GM18498 (cell line): ENCODE measurements at regions not wholly inside any gene's neighbourhood (a gene's known extent, or its start where the extent isn't known, plus 50 kb on each side); places are given as distances from the start of the nearest gene placed in this dataset.

Source experiments
- ATAC-seq: cut with Tn5 transposase; IDR thresholded peaks from one replicate; pipeline ENCODE4 v1.9.1; 2021; ENCODE audit warnings: mild to moderate bottlenecking, moderate library complexity; ENCODE audit not compliant: unreplicated experiment

DNA sequence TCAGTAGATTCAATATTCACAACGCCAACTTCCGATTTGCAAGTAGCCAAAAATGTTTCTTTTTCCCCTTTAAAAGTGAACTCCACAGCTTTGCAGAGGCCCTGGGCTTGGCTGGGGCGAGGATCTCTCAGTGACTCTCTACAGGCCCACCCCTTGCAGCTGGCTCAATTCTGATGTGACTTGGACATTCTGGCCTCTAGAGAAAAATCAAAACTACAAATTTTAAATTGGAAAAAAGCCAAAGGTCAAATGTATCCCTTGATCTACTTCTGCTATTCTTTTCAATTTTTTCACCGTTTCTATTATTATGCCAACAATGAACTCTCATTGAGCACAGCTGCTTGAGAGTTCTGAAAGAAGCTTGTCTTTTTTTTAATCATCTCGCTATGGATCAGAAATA, 245.9 kb upstream of the HS3ST5 start:
- no peak for ATAC-seq

DNA sequence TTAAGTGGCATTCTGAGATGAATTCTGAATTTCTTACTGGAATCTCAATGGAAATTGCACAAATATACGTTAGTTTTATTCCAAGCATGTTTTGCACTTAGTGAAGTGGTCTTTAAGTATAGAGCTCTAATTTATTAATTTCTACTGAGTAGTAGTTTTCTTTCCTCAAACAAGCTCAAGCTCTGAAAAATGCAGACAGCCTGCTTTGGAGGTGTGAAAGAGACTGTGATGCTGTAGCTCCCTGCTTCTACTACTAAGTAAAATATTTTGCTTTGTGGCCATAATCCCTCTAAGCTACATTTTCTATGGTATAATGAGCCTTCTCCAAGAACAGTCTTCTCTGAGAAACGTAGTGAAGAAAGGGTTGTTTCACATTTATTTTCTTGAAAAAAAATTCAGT, 243.5 kb upstream of the HS3ST5 start:
- ATAC-seq = no peak

DNA sequence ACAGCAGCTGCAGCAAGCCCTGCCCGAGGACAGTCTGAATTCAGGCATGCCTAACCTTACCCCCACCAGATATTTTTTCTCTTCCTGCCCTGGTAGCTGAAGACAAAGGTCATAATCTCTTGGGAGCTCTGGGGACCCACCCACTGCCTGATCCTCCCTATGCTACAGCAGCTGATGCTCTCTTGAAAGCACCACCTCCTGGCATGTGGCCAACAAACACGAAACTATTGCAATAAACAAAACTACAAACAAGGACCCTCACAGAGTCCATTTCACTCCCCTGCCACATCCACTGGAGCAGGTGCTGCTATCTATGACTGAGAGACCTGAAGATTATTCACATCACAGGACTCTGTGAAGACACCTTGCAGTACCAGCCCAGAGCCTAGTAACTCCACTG, 238.5 kb upstream of the HS3ST5 start:
- ATAC-seq = no peak

DNA sequence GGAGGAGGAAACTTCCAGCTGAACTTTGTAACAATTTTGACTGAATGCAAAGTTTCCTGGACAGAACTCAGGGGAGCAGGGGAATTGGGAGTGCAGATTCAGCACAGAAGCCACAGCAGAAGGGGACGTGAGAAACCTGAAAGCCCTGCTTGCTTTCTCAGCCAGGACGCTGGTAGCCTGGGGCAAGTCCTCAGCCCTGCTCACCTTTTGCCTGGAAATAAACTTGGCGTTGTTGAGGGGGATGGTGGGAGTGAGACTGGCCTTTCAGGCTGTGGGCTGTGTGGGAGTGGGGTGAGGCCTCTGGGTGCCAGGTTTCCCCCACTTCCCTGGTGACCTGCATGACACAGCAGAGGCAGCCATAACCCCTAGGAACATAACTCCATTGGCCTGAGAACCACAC, 238.1 kb upstream of the HS3ST5 start:
- no peak for ATAC-seq

DNA sequence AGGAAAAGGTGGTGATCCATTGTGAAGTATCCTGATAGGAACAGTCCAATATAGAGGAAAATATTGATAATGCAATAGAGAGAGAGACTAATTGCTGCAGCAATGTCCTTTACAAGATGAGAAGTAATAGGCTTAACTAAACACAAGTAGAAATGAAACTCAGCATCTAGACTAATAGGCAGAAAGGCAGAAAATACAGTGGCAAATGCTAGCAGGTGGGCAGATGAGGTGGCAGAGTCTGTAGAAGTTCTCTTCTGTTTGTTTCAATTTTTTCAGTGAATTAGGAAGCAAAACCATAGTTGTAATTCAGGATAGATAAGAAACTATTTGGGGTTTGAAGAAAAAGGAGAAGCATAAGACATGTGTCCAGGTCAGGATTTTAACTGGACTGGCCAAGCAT, 236.7 kb upstream of the HS3ST5 start:
- no peak for ATAC-seq

DNA sequence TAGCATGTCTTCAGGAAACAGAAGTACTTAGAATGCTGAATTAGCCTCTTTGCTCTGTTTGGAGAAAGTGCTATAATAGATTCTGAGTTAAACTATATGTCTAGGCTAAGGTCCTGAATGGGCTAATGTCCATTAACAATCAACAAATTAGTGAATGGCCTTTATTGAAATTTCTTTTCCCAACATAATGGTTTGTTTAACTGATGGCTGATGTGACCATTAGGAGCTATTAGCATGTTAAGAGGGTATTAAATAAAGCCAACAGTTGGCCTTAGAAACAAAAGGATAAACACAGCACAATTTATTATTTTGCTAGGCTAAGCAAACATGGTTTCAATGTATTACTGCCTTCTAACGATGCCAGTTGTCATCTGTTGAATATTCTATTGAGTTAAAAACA, 234.3 kb upstream of the HS3ST5 start:
- no peak for ATAC-seq

DNA sequence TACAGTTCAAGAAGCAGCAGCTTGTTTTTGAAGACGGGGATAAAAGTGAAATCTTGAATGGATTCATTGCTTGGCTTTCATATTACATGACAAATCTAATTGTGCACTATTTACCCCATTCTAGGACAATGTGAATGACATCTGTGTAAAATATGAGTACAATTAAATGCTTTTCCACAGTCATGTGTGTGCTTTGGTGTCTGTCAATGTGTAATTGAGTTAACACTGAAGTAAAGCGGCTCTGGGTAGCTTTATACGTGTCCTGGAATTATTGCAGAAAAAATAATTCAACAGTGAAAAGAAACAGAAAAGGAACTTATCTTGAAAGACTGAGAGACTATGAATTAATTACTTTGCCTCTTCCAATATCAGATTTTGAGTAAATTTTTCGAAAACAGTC, 233.5 kb upstream of the HS3ST5 start:
- no peak for ATAC-seq

DNA sequence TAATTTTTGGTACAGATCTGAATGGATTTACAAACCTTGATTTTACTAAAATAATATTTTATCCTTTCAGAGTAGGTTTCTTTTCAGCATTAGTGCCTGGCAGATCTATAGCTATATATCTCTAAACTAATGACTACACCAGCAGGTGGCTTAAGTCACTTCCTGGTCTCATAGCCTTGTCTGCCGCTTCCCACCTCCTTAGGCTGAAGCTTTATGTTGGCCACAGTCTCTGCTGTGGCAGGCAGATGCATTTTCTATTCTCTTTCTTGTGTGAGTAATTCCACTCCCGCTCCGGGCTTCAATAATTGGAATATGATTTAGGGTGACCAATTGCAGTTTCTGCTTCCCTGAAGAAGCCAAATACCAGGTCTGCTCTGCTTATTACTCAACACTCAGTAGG, 226.8 kb upstream of the HS3ST5 start:
- no peak for ATAC-seq

DNA sequence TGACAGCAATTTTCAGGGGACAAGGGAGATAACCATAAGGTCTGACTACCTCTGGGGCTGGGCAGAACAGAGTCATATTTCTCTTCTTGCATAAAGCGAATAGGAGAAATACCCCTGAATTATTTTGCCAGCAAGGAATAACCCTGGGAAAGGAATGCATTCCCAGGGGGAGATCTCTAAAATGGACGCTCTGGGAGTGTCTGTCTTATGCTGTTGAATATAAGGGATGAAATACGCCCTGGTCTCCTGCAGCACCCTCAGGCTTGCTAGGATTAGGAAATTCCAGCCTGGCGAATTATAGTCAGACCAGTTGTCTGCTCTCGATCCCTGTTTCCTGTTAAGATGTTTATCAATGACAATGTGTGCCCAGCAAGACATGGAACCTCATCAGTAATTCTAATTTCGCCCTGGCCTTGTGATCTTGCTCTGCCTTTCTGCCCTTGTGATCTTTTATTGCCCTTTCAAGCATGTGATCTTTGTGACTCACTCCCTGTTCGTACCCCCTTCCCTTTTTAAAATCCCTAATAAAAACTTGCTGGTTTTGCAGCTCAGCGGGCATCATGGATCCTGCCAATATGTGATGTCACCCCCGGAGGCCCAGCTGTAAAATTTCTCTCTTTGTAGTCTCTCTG, 221.6 kb upstream of the HS3ST5 start:
- ATAC-seq = no peak

DNA sequence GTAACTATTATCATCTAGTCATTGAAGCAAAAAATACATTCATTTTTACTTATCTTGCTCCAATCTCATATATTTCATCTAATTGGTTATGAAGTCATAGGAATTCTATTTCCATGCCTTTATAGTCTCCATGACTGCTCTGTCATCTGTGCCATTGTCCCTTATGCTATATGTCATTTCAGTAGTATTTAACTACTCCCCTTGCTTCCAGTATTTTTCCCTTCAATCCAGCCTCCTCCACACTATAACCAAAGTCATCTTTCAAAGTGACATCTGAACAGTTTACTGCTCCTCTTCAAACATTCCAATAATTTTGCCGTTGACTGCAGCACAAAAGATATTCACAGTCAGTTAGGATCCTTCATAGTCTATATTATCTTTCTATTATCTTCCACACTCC, 216.6 kb upstream of the HS3ST5 start:
- no peak for ATAC-seq

DNA sequence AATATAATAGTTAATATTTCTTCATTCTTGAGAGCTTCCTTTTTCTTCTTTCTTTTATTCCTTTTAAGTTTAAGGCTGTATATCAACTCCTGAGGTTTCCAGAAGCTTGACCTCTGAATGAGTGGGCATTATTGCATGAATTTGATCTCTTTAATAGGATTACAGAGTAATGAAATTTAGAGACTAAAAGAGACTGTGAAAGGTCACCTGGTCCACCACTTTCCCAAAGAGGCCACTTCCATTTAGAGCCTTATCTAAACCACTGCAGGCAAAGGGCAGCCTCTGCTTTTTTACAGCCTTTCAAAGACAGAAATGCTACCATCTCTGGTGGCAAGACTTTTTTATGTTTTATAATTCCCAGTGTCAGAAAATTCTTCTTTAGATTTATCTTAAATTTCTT, 215.3 kb upstream of the HS3ST5 start:
- ATAC-seq = no peak

DNA sequence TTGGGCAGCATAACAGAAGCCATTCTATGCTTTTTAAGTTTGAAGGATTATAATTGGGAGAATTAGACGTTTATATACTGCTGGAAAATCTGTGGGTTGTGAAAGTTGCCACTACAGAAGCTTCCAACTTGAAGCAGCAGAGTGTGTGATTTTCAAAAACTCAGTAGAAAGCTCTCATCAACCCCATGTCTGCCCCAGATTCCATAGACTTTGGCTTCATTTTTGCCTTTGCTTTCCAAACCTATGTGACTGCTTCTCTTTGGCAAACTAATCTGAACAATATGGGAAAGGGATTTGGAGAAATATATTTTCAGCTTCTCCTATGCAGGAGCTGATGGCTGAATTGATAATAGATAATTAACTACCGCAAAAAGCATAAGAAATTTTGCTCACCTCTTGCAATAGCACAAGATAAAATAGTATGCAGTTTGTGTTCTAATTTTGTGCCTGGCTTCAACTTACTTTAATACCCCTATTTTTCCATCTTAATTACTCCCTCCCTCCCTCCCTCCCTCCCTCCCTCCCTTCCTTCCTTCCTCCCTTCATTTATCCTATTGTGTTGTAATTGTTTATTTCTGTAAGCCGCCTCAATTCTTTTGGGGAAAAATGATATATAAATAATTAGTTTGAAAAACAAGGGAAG, 214.1 kb upstream of the HS3ST5 start:
- no peak for ATAC-seq

DNA sequence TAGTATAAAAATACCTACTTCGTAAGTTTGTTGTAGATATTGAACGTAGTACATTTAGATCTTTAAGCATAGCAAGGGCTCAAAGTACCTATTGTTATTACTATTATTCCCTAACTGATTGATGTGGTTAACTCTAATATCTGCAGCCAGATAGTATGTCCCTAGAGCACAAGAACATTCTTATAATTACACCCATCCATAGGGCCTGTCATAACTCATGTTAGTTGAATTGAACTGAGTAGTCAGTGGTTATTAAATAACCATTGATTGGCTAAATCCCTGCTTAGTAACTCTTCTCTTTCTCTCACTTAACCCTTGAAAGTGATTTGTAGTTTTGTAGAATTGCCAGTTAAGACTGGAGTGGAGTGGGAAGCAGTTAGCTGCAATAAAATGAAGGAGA, 207.5 kb upstream of the HS3ST5 start:
- ATAC-seq = no peak

DNA sequence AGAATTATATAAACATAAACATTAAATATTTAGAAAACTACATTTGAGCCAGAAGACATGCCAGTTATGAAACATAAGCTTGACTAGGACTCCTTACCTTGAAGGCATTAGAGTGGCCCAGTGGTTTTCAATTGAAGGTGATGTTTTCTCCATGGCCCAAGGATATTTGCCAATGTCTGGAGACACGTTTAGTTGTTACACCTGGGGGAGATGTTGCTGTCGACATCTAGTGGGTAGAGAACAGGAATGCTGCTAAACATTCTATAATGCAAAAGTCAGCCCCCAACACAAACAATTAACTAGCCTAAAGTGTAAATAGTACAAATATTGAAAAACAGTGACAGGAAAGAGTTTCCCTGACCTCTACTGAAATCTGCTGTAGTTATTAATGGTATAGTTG, 200.9 kb upstream of the HS3ST5 start:
- no peak for ATAC-seq

DNA sequence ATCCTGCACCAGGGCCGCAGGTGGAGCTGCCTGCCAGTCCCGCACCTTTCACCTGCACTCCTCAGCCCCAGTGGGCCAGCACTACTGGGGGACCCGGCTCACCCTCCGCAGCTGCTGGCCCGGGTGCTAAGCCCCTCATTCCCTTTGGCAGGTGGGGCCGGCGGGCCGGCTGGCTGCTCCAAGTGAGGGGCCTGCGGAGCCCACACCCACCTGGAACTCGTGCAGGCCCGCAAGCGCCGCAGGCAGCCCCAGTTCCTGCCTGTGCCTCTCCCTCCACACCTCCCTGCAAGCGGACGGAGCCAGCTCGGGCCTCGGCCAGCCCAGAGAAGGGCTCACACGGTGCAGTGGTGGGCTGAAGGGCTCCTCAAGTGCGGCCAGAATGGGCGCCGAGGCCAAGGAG, 199.0 kb upstream of the HS3ST5 start:
- no peak for ATAC-seq

DNA sequence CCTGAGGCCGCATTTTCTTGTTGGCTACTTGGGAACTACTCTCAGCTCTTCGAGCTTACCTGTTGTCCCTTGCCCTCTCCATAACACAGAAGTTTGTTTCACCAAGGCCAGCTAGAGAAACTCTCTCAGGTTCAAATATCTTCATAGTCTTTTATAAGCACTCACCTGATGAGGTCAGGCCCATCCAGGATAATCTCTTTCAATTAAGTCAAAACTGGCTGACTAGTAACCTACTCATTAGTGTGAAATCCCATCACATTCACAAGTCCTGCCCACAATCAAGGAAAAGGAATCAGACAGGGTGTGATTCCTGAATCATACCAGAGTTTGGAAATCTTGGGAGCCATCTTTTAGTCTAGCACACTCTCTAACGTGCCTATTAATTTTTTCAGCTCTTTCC, 195.2 kb upstream of the HS3ST5 start:
- no peak for ATAC-seq

DNA sequence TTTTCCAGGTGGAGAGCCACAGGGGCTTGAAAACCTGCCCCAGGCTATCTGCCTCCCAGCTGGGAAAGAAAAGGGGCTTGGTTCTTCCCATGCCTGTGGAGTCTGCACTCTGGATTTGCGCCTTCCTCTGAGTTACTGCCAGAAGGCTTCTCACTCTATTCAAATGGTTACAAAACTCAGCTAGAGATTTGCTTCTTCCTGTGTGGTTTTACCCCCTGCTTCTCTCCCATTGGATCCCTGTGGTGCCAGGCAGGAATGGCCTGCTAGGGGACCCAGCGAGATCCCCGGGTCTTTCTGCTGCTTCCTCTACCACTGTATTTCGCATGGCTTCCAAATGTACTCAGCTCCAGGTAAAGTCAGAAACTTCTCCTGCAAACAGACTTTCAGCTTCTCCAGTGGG, 192.0 kb upstream of the HS3ST5 start:
- no peak for ATAC-seq

DNA sequence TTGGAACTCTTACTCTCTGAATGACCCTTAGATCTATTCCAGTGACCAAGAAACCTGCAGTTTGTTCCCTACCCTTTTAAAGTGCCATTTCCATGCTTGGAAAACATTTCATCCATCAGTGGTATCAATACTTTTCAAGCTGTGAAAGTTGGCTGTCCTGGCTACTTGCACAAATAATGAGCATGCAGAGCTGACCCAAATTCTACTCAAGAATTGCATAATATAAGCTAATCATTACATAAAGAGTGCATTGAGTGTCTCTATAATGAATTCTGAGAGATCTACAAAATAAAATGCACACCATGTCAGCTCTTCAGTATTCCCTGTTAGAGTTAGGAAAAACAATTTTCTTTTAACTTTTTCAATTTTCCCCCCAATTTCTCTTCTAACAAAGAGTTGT, 181.3 kb upstream of the HS3ST5 start:
- no peak for ATAC-seq

DNA sequence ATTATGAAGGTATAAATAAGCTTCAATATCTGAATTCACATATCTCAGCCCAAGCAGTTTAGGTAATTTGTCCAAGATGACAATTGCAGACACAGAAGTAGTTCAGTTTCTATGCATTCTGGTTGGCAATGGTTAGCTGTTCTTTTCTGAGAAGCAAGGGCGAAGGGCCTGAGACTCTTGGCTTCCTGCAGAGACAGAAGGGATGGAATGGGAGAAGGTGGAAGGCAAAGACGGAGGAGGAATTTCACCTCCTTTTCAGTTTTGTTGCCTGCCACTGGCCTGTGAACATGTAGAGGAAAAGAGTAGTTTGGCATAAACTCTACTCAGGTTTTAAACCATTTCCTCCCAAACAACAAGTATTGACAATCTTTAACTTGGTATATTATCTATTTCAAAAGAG, 180.7 kb upstream of the HS3ST5 start:
- ATAC-seq = no peak

DNA sequence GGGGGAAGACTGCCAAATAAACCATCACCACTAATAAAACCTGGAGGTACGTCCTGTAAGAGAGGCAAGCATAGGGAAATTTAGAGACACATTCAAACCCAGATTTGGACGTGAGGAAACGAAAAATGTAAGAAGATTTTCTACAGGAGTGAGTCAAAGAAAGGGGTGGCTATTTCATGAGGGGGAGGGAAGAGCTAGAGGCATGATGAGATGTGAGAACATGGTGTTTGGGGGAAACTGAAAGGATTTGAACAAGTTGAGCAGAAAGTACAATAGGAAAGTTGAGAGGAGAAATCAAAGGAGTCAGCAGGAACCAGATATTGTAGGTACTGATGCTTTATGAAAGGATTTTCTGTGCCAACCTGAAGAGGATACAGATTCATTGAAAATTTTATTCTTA, 179.1 kb upstream of the HS3ST5 start:
- no peak for ATAC-seq

DNA sequence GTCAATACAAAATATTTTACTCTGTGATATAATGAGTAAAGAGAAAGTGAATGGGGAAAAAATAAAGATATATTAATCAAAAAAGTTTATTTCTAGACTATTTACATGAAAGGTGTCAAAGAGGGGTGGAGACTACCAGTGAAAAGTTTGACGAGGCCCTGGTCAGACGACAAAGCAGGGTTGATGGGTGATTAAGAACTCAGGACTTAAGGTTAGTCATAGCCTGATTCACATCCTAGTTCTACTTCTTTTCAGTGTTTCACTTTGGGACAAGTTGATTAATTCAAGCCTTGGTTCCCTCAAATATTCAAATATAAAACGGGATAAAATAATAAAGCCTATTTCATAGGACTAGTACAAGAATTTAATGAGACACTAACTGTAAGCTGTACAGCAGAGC, 178.2 kb upstream of the HS3ST5 start:
- ATAC-seq = no peak

DNA sequence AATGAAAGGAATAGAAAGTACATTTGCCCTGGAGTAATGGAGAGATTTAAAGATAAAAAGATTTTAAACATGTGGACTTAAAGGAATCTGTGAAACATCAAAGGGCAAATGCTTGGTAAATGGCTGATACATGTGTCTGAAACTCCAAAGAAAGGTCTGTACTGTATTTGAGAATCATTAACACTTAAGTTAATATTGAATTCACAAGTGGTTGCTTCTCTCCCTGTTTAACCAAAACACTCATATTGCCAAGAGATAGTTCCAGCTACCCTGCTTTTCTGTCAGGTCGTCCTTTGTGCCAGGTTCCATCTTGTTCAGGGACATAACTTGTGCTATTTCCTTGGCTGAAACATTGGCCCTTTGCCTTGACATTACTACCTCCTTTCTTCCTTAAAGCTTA, 171.3 kb upstream of the HS3ST5 start:
- ATAC-seq = no peak

DNA sequence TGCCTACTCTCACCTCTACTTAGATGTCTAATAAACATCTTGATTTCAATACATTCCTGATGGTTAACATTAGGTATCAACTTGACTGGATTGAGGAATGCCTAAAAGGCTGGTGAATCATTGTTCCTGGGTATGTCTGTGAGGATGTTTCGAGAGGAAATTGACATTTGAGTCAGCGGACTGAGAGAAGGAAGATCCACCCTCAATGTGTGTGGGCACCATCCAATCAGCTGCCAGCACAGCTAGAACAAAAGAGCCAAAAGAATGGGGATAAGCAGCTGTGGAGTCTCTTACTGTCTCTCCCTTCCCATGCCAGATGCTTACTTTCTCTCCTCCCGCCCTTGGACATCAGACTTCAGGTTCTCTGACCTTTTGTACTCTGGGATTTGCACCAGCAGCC, 128.6 kb upstream of the HS3ST5 start:
- ATAC-seq = no peak
